ENCODE measurements at regions not wholly inside any gene's neighbourhood (a gene's known extent, or its start where the extent isn't known, plus 50 kb on each side); places are given as distances from the start of the nearest gene placed in this dataset.

- DNase-seq: no peak
These were observed 1402.5 kb upstream of the CELF2 start for GRCh38 chr10:9615189-9615588.

DNA sequence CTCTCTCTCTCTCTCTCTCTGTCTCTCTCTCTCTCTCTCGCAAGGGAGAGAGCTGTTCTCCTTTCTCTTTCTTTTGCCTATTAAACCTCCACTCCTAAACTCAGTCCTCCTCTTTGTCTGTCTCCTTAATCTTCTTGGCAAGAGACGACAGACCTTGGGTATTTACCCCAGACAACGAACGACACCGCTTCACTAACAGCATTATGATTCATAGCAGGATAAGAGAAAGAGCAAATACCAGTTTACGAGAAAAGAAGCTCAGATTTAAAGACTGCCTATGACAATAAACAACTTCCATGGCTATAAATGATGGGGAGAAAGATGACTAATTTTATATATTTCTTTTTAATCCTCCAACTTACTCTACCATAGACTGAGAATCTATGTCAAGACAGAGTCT is 1396.5 kb upstream of the CELF2 start:
- no peak for DNase-seq

- DNase-seq: no peak
These were observed 1392.4 kb upstream of the CELF2 start for GRCh38 chr10:9625304-9625703.

DNA sequence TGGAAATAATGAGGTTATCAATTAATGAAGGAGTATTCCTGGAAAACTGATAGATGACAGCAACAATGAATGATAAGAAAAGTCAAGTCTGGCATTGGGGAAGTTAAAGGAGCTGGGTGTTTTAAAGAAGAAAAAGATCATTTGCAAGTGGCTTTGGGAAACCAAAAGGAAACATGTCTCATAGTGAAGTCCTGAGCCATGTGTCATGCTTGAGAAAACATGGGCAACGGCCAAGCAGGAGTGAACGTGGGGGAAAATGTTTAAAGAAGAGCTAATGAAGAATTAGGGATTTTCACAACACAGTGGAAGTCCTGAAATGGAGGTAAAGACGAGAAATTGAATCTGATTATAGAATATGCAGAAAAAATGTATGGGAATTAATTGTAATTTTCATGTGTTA is 1383.2 kb upstream of the CELF2 start:
- DNase-seq: no peak

DNA sequence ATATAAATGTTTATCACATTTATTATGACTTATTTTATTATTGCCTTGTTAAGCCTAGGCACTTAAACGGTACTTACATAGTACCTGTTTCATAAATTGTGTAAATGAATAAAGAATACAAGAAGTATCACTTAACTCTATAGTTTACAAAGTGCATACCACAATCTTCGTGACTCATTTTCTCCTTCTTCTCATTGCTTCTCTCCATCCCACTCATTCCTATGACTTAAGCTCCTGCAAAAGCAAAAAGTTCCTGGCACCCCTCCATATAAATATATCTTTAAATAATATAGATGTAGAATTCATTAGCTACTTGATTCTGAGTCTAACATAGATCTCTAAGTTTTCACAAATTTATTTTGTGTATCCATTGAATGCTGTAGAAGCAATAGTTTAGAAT is 1382.0 kb upstream of the CELF2 start:
- no peak for DNase-seq

DNA sequence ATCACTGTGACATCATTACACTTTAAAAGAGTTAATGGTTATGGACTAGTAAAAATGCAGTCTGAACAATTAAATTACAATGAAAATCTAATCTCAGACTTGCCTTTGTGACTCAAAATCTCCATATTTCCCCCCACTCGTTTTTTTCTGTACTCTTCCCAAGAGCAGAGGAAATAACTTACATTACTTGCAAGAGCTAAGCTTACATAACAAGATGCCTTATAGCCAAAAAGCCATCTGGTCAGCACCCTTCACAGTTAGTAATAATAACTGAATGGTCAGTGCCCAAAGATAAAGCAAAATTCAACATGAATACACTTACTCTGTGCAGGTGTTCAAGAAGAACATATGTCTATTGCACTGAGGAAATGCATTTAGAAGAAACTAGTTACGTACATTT is 1381.5 kb upstream of the CELF2 start:
- no peak for DNase-seq

DNA sequence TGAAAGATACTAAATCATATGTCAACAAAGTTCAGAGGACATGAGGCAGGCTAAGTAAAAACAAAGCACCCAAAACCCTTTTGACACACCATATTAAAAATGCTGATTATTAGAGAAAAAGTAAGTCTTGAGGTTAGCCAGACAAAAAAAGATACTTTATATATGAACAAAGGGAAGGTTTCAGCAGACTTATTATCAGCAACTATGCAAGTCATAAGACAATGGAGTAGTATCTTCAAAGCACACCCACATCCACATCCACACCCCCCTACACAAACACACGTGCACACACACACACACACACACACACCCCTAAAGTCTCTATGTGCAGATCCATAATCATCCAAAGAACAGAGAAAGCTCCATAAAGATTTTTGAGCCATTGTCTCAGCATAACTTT is 1373.9 kb upstream of the CELF2 start:
- DNase-seq: no peak

- no peak for DNase-seq
These were observed 1372.3 kb upstream of the CELF2 start for GRCh38 chr10:9645404-9645803.

DNA sequence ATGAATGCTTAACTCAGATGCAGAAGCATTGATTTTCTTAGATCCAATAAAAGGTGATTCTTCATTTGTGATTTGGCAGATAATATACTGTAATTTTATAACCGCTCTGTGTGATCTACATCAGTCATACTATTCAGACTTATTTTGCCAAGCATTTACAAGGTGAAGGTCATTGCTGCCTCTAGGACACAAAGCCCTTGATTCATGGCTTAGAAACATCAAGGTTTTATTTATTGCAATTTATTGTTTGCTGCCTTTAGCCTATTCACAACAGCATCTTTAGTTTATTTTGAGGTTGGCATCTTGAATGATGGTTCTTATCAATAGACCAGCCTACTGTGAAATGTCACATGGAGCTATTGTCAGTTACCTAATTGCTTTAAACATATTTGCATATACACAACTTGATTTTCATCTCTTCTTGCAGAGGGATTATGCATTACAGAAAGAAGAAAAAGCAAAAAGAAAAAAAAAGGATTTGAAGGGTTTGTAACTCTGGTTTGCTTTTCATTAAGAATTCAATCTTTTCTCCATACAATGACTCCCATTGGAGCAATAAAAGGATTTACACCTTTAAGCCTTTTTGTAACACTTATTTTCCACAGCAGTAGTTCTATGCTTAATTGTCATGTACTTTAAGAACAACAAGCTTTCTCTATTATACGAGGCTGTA is 1371.6 kb upstream of the CELF2 start:
- no peak for DNase-seq

GRCh38 chr10:9654261-9654660 is 1363.4 kb upstream of the CELF2 start:
- no peak for DNase-seq

DNA sequence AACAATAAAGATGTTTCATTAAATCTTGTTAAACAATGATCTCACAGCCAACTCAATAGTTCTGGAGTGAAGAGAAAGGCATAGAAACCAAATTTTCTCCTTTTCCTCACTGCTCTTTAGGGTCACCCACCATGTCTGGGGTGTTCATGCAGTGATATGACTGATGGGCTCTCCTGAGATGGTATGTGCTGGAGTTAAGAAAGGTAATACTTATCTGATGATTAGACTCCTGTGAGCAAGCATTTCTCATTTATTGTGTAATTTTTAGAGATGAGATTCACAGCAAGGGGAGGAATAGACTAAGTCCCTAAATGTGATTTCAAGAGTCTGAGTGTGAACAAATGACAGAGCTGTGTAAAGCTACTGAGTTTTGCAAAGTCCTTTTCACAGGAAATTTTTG is 1361.3 kb upstream of the CELF2 start:
- DNase-seq: no peak

DNA sequence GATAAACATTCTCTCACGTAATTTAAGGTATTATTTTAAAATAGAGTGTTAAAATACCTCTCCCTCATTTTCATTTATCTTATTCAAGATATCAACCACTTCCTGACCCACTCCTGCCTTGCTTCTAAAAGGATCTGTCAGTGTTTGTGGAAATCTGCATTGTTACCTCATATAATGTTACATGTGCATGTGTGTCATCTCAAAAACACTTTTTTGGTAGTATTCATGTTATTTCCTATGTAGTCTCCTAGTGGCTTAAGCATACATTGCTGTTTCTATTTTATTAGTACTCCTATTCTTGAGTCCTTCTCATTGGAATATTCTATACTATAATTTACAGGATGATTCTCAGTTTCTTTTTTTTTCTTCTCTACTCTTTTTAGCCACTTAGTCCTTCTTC is 1360.7 kb upstream of the CELF2 start:
- DNase-seq: no peak

DNA sequence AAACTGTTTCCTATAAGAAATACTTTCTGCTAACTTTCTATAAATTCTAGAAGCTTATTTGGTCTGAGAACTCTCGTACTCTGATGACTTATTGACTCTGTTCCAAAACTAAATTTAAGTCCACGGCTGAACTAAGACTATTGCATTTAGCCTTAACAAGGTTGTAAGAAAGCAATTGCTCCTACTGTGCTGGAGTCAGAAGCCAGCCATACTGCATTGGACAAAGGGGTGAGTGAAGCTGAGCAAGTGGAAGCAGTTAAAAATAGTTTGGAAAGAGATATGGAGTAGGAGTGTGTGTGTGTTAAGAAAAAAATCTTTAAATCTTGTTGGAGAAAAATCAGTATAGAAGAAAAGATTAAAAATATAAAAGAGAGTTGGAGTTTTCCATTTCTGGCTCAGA is 1360.1 kb upstream of the CELF2 start:
- DNase-seq: no peak

DNA sequence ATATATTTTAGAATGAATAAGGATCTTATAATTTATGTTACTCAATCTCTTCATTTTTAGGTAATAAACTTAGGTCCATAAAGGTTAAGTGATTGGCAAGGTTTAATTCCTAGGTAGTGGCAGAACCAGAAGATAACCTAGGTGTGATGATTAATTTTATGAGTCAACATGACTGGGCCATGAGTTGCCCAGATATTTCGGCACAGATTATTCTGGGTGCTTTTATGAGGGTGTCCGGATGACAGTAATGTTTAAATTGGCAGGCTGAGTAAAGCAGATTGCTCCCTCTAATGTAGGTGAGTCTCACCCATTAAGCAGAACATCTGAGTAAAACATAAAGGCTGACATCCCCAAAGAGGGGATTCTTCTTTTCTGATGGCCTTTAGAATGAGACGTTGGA is 1349.3 kb upstream of the CELF2 start:
- DNase-seq: no peak

DNA sequence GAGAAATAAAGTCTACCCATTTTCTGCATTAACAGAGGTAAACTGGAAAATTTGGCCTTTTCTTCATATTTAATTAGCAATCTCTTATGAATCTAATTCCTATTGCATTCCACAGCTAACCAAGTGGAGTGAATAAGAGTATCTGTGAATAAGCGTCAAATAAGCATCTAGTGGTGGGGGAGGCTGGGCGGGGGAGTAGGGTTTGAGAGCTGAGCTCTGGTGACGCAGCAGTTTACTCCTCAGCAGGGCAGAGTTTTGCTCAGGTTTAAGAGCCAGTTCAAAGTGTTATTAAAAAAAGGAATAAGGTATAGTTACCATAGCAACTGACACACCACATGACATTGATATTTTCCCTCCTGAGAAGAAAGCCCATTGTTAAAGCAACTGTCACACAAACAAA is 1346.8 kb upstream of the CELF2 start:
- DNase-seq: no peak

DNA sequence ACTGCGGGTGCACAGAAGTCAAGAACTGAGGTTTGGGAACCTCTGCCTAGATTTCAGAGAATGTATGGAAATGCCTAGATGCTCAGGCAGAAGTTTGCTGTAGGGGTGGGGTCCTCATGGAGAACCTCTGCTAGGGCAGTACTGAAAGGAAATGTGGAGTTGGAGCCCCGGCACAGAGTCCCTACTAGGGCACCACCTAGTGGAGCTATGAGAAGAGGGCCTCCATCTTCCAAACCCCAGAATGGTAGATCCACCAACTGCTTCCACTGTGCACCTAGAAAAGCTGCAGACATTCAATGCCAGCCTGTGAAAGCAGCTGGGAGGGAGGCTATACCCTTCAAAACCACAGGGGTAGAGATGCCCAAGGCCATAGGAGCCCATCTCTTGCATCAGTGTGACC is 1336.0 kb upstream of the CELF2 start:
- DNase-seq: no peak

DNA sequence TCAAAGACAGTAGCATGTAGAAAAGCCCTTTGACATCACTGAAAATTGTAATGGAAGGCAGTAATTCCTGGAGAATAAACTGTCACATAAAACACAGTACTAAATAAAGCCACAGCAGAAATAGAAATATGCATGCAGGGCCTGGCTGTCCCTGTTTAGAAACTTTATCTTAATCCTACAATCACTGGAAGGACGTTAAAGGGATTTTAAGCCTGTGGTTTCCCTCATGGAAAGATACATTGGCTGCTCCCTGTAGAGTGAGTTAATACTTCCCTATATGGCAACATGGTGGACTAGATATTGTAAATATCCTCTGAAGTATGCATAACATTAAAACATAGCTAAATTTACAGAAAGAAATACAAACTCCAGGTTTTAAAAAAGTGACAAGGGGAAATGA is 1334.9 kb upstream of the CELF2 start:
- DNase-seq: no peak

GRCh38 chr10:9684186-9684585 is 1333.5 kb upstream of the CELF2 start:
- DNase-seq: no peak

- no peak for DNase-seq
These were observed 1332.1 kb upstream of the CELF2 start for GRCh38 chr10:9685596-9685995.

GRCh38 chr10:9688711-9689110 is 1329.0 kb upstream of the CELF2 start:
- no peak for DNase-seq

GRCh38 chr10:9707216-9707615 is 1310.5 kb upstream of the CELF2 start:
- no peak for DNase-seq

- no peak for DNase-seq
These were observed 1307.8 kb upstream of the CELF2 start for GRCh38 chr10:9709849-9710248.

- no peak for DNase-seq
These were observed 1305.3 kb upstream of the CELF2 start for GRCh38 chr10:9712393-9712792.

DNA sequence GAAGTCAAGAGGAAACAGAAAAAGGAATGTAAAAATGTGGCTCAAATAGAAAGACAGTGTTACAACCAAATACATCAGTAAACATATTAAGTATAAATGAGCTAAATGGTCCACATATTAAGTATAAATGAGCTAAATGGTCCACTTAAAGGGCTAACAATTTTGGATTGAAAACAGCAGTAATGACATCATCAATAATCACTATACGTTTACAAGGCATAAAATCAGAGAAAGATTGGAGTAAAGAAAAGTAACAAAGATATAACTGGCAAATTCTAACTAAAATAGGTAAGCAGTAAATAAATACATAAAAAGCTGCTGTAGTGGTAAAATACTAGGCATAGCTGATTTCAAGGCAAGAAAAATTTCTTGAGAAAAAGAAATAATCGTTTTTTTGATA is 1298.4 kb upstream of the CELF2 start:
- no peak for DNase-seq

GRCh38 chr10:9733766-9734165 is 1283.9 kb upstream of the CELF2 start:
- DNase-seq: no peak

DNA sequence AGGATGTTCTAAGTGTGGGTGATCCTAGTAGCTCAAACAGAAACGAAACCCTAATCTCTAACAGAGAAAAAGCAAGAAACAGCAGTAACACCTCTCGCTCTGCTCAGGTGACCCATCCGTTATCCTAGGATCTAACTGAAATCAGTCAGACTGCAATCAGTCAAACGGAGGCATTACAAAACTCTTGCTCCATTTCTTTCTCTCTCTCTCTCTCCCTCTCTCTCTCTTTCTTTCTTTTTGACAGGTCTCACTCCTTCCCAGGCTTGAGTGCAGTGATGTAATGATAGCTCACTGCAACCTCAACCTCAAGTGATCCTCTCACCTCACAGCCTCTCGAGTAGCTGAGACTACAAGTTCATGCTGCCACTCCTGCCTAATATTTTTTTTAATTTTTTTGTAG is 1283.5 kb upstream of the CELF2 start:
- DNase-seq: no peak
